GM21576 (cell line): ENCODE measurements at regions not wholly inside any gene's neighbourhood (a gene's known extent, or its start where the extent isn't known, plus 50 kb on each side); places are given as distances from the start of the nearest gene placed in this dataset.
"Not testable (repeated sequence)": the region's sequence is repeated elsewhere in the genome, so short reads cannot be mapped to it uniquely, and the experiment has no call there.

Experiments
- ATAC-seq: cut with Tn5 transposase; IDR thresholded peaks from one replicate; pipeline ENCODE4 v1.9.1; 2021; ENCODE audit warnings: mild to moderate bottlenecking, moderate library complexity; ENCODE audit not compliant: unreplicated experiment

GRCh38 chr6:114862064-114862463 lies 519.2 kb upstream of the HS3ST5 start:
- no peak for ATAC-seq

GRCh38 chr6:114844359-114844758 lies 501.5 kb upstream of the HS3ST5 start:
- no peak for ATAC-seq

- ATAC-seq, result no peak
Measured at GRCh38 chr6:114839019-114839418, 496.2 kb upstream of the HS3ST5 start.

GRCh38 chr6:114833211-114833610 lies 490.4 kb upstream of the HS3ST5 start:
- no peak for ATAC-seq

GRCh38 chr6:114830515-114830914 lies 487.7 kb upstream of the HS3ST5 start:
- no peak for ATAC-seq

GRCh38 chr6:114827135-114827534 lies 484.3 kb upstream of the HS3ST5 start:
- ATAC-seq, result no peak

- ATAC-seq, result no peak
Measured at GRCh38 chr6:114824409-114824808, 481.6 kb upstream of the HS3ST5 start.

GRCh38 chr6:114816678-114817077 lies 473.9 kb upstream of the HS3ST5 start:
- ATAC-seq, result no peak

GRCh38 chr6:114810468-114810867 lies 467.6 kb upstream of the HS3ST5 start:
- no peak for ATAC-seq

- not testable (repeated sequence) for ATAC-seq
Measured at GRCh38 chr6:114805426-114805825, 462.6 kb upstream of the HS3ST5 start.

- no peak for ATAC-seq
Measured at GRCh38 chr6:114796576-114796975, 453.8 kb upstream of the HS3ST5 start.

- no peak for ATAC-seq
Measured at GRCh38 chr6:114793428-114793827, 450.6 kb upstream of the HS3ST5 start.

- no peak for ATAC-seq
Measured at GRCh38 chr6:114785235-114786127, 442.7 kb upstream of the HS3ST5 start.

GRCh38 chr6:114783783-114784182 lies 441.0 kb upstream of the HS3ST5 start:
- ATAC-seq, result no peak

GRCh38 chr6:114783083-114783482 lies 440.3 kb upstream of the HS3ST5 start:
- ATAC-seq, result no peak

- ATAC-seq, result no peak
Measured at GRCh38 chr6:114764866-114765265, 422.0 kb upstream of the HS3ST5 start.

- no peak for ATAC-seq
Measured at GRCh38 chr6:114762145-114762544, 419.3 kb upstream of the HS3ST5 start.

- no peak for ATAC-seq
Measured at GRCh38 chr6:114747995-114748625, 405.3 kb upstream of the HS3ST5 start.

- ATAC-seq, result no peak
Measured at GRCh38 chr6:114740547-114740946, 397.7 kb upstream of the HS3ST5 start.

- ATAC-seq, result no peak
Measured at GRCh38 chr6:114739656-114740055, 396.8 kb upstream of the HS3ST5 start.

- ATAC-seq, result no peak
Measured at GRCh38 chr6:114735025-114735735, 392.4 kb upstream of the HS3ST5 start.

- ATAC-seq, result no peak
Measured at GRCh38 chr6:114733596-114733995, 390.8 kb upstream of the HS3ST5 start.
